ENCODE measurements at regions not wholly inside any gene's neighbourhood (a gene's known extent, or its start where the extent isn't known, plus 50 kb on each side); places are given as distances from the start of the nearest gene placed in this dataset.

DNA sequence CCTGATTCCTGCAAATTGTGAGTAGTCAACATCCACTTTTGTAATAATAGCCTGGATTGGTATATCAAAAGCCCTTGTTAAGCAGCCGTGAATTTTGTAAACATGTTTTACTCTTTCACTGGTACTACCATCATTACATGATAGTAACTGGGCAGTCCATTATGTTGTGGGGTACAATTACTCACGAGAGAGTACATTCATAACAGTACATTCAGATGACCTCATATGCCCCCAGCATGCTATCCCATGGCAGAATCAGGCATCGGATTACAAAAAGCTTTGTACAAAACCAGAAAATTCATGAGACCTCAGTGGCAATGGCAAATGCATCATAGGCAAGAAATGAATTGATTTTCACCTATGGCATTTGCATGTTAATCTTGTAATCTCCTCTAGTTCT, 166.2 kb downstream of the EPM2A start:
- TF ChIP-seq, protein P1, sequence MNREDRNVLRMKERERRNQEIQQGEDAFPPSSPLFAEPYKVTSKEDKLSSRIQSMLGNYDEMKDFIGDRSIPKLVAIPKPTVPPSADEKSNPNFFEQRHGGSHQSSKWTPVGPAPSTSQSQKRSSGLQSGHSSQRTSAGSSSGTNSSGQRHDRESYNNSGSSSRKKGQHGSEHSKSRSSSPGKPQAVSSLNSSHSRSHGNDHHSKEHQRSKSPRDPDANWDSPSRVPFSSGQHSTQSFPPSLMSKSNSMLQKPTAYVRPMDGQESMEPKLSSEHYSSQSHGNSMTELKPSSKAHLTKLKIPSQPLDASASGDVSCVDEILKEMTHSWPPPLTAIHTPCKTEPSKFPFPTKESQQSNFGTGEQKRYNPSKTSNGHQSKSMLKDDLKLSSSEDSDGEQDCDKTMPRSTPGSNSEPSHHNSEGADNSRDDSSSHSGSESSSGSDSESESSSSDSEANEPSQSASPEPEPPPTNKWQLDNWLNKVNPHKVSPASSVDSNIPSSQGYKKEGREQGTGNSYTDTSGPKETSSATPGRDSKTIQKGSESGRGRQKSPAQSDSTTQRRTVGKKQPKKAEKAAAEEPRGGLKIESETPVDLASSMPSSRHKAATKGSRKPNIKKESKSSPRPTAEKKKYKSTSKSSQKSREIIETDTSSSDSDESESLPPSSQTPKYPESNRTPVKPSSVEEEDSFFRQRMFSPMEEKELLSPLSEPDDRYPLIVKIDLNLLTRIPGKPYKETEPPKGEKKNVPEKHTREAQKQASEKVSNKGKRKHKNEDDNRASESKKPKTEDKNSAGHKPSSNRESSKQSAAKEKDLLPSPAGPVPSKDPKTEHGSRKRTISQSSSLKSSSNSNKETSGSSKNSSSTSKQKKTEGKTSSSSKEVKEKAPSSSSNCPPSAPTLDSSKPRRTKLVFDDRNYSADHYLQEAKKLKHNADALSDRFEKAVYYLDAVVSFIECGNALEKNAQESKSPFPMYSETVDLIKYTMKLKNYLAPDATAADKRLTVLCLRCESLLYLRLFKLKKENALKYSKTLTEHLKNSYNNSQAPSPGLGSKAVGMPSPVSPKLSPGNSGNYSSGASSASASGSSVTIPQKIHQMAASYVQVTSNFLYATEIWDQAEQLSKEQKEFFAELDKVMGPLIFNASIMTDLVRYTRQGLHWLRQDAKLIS (CRISPR knock-in tag; IDR thresholded peaks at IDR 0.05): no peak
- TF ChIP-seq POLR2A (IDR thresholded peaks at IDR 0.05; ENCODE audit: insufficient read depth in 1 of 2, low read depth in 2 of 2, low read length in 2 of 2): no peak
- TF ChIP-seq CBX2 (IDR thresholded peaks at IDR 0.05; ENCODE audit: low read depth, low read length): no peak
- no peak for TF ChIP-seq CBX2 (CRISPR knock-in tag; IDR thresholded peaks at IDR 0.05; ENCODE audit: low read depth)
- no peak for TF ChIP-seq RFX5 (IDR thresholded peaks at IDR 0.05; ENCODE audit: low read depth, low read length)
- no peak for TF ChIP-seq POLR2AphosphoS5 (IDR thresholded peaks at IDR 0.05; ENCODE audit: low read depth, low read length)

Data from HepG2 (cell line).